WERI-Rb-1 (cell line): ENCODE measurements at regions not wholly inside any gene's neighbourhood (a gene's known extent, or its start where the extent isn't known, plus 50 kb on each side); places are given as distances from the start of the nearest gene placed in this dataset.

Experiments used
- DNase-seq: peaks from one replicate; pipeline ENCODE4 v3.0.0-alpha.2; 2020
- H3K27ac ChIP-seq: fragments of 250-450 bp; sonication (Bioruptor Pico); 2 replicates; pipeline ENCODE4 v1.5.1; 2020; ENCODE audit warnings: mild to moderate bottlenecking, moderate library complexity
- H3K27me3 ChIP-seq: fragments of 250-450 bp; sonication (Bioruptor Pico); 2 replicates; pipeline ENCODE4 v1.5.1; 2021; ENCODE audit warnings: mild to moderate bottlenecking, low read depth, moderate library complexity; ENCODE audit not compliant: insufficient read depth, severe bottlenecking
- H3K36me3 ChIP-seq: fragments of 250-450 bp; sonication (Bioruptor Pico); 2 replicates; pipeline ENCODE4 v1.5.1; 2020; ENCODE audit warnings: mild to moderate bottlenecking, moderate library complexity
- H3K4me3 ChIP-seq: 2 replicates; pipeline ENCODE4 v1.5.1; 2011; ENCODE audit warnings: low read depth, mild to moderate bottlenecking, control low read depth, low read length
- H3K9me3 ChIP-seq: fragments of 250-450 bp; sonication (Bioruptor Pico); 2 replicates; pipeline ENCODE4 v1.5.1; 2021; ENCODE audit warnings: mild to moderate bottlenecking, moderate library complexity; ENCODE audit not compliant: severe bottlenecking
- TF ChIP-seq, protein P1 (sequence below): IDR thresholded peaks from 2 replicates; pipeline ENCODE4 v1.5.1; 2011; ENCODE audit warnings: low read depth, mild to moderate bottlenecking, control low read depth, inconsistent platforms, low read length

- Histone ChIP-seq H3K4me3 (no peak overlapping the region), H3K9me3 (no peaks in the 10 kb centered on the region), H3K36me3 (no peaks in the 10 kb centered on the region), H3K27ac (no peak overlapping the region), H3K27me3 (no peaks in the 10 kb centered on the region)
- TF ChIP-seq, protein P1, sequence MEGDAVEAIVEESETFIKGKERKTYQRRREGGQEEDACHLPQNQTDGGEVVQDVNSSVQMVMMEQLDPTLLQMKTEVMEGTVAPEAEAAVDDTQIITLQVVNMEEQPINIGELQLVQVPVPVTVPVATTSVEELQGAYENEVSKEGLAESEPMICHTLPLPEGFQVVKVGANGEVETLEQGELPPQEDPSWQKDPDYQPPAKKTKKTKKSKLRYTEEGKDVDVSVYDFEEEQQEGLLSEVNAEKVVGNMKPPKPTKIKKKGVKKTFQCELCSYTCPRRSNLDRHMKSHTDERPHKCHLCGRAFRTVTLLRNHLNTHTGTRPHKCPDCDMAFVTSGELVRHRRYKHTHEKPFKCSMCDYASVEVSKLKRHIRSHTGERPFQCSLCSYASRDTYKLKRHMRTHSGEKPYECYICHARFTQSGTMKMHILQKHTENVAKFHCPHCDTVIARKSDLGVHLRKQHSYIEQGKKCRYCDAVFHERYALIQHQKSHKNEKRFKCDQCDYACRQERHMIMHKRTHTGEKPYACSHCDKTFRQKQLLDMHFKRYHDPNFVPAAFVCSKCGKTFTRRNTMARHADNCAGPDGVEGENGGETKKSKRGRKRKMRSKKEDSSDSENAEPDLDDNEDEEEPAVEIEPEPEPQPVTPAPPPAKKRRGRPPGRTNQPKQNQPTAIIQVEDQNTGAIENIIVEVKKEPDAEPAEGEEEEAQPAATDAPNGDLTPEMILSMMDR = no peak
- no peak for DNase-seq
Observed at GRCh38 chrX:5341902-5342301, 886.8 kb downstream of the NLGN4X start.

DNA sequence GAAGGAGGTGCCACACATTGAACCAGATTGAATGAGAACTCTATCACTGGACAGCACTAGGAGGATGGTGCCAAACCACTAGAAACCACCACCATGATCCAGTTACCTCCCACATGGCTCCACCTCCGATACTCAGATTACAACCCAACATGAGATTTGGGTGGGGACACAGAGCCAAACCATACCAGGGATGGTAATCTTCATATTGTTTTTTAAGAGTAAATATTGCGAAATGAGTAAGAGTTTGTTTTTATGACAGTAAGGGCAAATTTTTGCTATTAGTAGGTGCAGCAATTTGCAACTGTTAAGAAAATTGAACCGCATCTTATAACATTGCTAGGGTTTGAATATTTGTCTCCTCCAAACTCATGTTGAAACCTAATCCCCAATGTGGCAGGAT, 891.5 kb downstream of the NLGN4X start:
- Histone ChIP-seq H3K9me3 (no peaks in the 10 kb centered on the region), H3K27ac (no peak overlapping the region), H3K36me3 (no peaks in the 10 kb centered on the region), H3K27me3 (no peaks in the 10 kb centered on the region), H3K4me3 (no peak overlapping the region)
- TF ChIP-seq, protein P1 = no peak
- DNase-seq = no peak

DNA sequence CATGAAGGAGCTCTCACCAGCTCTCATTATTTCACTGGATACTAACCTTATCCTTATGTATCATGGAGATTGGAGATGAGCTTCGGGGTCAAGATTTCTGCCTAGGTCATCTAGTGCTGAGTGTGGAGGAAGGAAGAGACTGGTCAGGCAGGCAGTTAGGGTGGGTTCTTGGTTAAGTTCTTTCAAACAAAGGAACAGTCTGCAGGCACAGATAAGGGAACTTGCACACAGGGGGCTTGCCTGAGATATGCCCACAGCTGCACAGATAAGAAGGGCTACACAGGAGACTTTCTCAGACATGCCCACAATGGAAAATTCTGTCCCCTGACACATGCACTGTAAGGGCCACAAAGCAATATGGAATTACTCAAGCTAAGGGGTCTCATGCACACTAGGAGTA, 904.1 kb downstream of the NLGN4X start:
- Histone ChIP-seq H3K9me3 (no peaks in the 10 kb centered on the region), H3K36me3 (no peaks in the 10 kb centered on the region), H3K27me3 (peaks cover 14% of the 10 kb centered on the region), H3K4me3 (no peak overlapping the region), H3K27ac (no peak overlapping the region)
- DNase-seq = no peak
- TF ChIP-seq, protein P1 = no peak

DNA sequence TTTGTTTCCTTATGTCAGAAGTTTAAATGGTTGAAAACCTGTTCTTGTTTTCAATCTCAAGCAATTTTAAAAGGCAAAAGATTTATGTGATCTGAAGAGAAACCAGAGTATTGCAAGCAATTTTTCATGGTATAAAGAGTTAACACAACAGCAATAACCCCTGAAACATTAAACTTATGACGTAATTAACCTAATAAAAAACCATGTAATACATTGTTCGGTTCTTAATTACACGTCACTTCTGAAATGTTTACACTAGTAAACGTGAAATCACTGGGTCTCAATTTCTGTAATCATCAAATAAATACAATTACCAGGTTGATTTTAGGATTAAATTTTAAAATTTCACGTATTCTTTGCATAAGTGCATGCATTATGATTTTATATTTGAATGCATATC, 914.5 kb downstream of the NLGN4X start:
- no peak overlapping the region for H3K27ac ChIP-seq
- TF ChIP-seq, protein P1 = no peak
- no peak overlapping the region for H3K4me3 ChIP-seq
- peaks cover 10% of the 10 kb centered on the region for H3K27me3 ChIP-seq
- H3K9me3 ChIP-seq = no peaks in the 10 kb centered on the region
- no peaks in the 10 kb centered on the region for H3K36me3 ChIP-seq
- no peak for DNase-seq

GRCh38 chrX:5307416-5307815, 921.3 kb downstream of the NLGN4X start:
- Histone ChIP-seq H3K36me3 (no peaks in the 10 kb centered on the region), H3K4me3 (no peak overlapping the region), H3K27ac (no peak overlapping the region), H3K27me3 (no peaks in the 10 kb centered on the region), H3K9me3 (no peaks in the 10 kb centered on the region)
- TF ChIP-seq, protein P1 = no peak
- DNase-seq = no peak

GRCh38 chrX:5306654-5307121, 922.0 kb downstream of the NLGN4X start:
- H3K27ac ChIP-seq = no peak overlapping the region
- H3K27me3 ChIP-seq = no peaks in the 10 kb centered on the region
- DNase-seq = no peak
- no peaks in the 10 kb centered on the region for H3K9me3 ChIP-seq
- TF ChIP-seq, protein P1 = no peak
- H3K4me3 ChIP-seq = no peak overlapping the region
- no peaks in the 10 kb centered on the region for H3K36me3 ChIP-seq
